ENCODE measurements at regions not wholly inside any gene's neighbourhood (a gene's known extent, or its start where the extent isn't known, plus 50 kb on each side); places are given as distances from the start of the nearest gene placed in this dataset.

GRCh38 chr10:113397047-113397446, 155.8 kb upstream of the HABP2 start:
- no peaks in the 10 kb centered on the region for H3K9me3 ChIP-seq
- intact Hi-C loops (cut with DNase I): no loop called here
- ATAC-seq (no peak), DNase-seq (no peak)
- no peak overlapping the region for H3K4me3 ChIP-seq
- peaks cover 0 to 2% (median 0%) of the 10 kb centered on the region in 3 donors for H3K27me3 ChIP-seq (ENCODE audit: insufficient read depth in 3 of 3, low read length in 2 of 3)
- H3K36me3 ChIP-seq (ENCODE audit: insufficient read depth in 1 of 2, low read depth in 1 of 2): no peaks in the 10 kb centered on the region
- no peak overlapping the region for H3K27ac ChIP-seq
- TF ChIP-seq, protein P1, sequence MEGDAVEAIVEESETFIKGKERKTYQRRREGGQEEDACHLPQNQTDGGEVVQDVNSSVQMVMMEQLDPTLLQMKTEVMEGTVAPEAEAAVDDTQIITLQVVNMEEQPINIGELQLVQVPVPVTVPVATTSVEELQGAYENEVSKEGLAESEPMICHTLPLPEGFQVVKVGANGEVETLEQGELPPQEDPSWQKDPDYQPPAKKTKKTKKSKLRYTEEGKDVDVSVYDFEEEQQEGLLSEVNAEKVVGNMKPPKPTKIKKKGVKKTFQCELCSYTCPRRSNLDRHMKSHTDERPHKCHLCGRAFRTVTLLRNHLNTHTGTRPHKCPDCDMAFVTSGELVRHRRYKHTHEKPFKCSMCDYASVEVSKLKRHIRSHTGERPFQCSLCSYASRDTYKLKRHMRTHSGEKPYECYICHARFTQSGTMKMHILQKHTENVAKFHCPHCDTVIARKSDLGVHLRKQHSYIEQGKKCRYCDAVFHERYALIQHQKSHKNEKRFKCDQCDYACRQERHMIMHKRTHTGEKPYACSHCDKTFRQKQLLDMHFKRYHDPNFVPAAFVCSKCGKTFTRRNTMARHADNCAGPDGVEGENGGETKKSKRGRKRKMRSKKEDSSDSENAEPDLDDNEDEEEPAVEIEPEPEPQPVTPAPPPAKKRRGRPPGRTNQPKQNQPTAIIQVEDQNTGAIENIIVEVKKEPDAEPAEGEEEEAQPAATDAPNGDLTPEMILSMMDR (IDR thresholded peaks at IDR 0.05): no peak
- 61 to 68% (median 62%) methylated on average over 9 of the region's 9 CpGs for WGBS, 3 donors
- no peaks in the 10 kb centered on the region for H3K4me1 ChIP-seq

DNA sequence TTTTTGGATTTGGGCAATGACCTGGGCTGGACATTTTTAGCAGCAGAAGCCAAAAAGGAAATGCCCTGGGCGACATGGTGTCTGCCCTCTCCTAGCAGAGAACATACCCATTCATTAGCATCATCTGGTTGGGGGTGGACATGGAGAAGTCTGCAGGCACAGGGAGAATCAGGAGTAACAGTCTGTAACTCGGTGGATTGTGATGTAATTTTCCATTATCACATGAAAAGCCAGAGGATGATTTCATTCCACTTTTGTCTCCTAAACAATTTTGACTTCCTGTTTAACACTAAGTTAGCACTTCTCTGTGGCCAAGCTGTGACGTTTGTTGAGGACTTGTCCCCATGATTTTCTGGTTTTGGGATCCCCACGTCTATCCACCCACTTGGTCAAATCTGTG, 153.8 kb upstream of the HABP2 start:
- WGBS, 3 donors: 28 to 44% (median 35%) methylated on average over 4 of the region's 4 CpGs
- Histone ChIP-seq H3K36me3 (ENCODE audit: insufficient read depth in 1 of 2, low read depth in 1 of 2) (no peaks in the 10 kb centered on the region), H3K4me1 (no peaks in the 10 kb centered on the region), H3K9me3 (no peaks in the 10 kb centered on the region), H3K27ac (no peak overlapping the region), H3K27me3 (ENCODE audit: insufficient read depth in 3 of 3, low read length in 2 of 3) (peaks cover 0 to 2% (median 0%) of the 10 kb centered on the region in 3 donors), H3K4me3 (no peak overlapping the region)
- ATAC-seq: no peak
- intact Hi-C loops (cut with DNase I): no loop called here
- DNase-seq: no peak
- TF ChIP-seq, protein P1 (IDR thresholded peaks at IDR 0.05): no peak

GRCh38 chr10:113402602-113403001, 150.3 kb upstream of the HABP2 start:
- intact Hi-C loops (cut with DNase I): no loop called here
- TF ChIP-seq, protein P1 (IDR thresholded peaks at IDR 0.05): no peak
- no peak overlapping the region for H3K27ac ChIP-seq
- no peak for DNase-seq
- no peak for ATAC-seq
- H3K4me3 ChIP-seq: no peak overlapping the region
- peaks cover 0 to 2% (median 0%) of the 10 kb centered on the region in 3 donors for H3K27me3 ChIP-seq (ENCODE audit: insufficient read depth in 3 of 3, low read length in 2 of 3)
- no peaks in the 10 kb centered on the region for H3K9me3 ChIP-seq
- no peaks in the 10 kb centered on the region for H3K36me3 ChIP-seq (ENCODE audit: insufficient read depth in 1 of 2, low read depth in 1 of 2)
- WGBS, 3 donors: 55 to 61% (median 57%) methylated on average over 3 of the region's 3 CpGs
- no peaks in the 10 kb centered on the region for H3K4me1 ChIP-seq

DNA sequence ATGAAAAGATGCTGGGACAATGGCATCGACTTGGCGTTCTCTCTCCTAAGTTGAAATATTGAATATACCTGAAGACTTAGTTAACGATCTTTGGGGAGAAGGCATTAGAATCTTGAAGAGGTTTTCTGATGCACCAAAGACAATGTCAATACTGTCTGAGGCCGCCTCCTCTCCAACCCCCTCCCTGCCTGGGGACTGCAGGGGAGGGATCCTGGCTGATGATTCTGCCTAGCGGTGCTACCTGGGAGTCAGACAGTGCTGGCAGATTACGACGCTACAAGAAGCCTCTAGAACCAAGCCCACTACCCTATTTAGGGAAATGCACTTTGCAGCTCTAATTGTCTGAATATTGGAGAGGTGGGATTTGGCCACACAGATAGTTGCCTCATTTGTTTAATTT, 145.6 kb upstream of the HABP2 start:
- DNase-seq (no peak), ATAC-seq (no peak)
- Histone ChIP-seq H3K9me3 (no peaks in the 10 kb centered on the region), H3K27me3 (ENCODE audit: insufficient read depth in 3 of 3, low read length in 2 of 3) (no peaks in the 10 kb centered on the region), H3K36me3 (ENCODE audit: insufficient read depth in 1 of 2, low read depth in 1 of 2) (no peaks in the 10 kb centered on the region), H3K27ac (no peak overlapping the region), H3K4me1 (no peaks in the 10 kb centered on the region), H3K4me3 (no peak overlapping the region)
- intact Hi-C loops (cut with DNase I): no loop called here
- TF ChIP-seq, protein P1 (IDR thresholded peaks at IDR 0.05): no peak
- WGBS, 3 donors: 72 to 80% (median 74%) methylated on average over 7 of the region's 7 CpGs

GRCh38 chr10:113409175-113409574, 143.7 kb upstream of the HABP2 start:
- Histone ChIP-seq H3K4me3 (no peak overlapping the region), H3K27ac (no peak overlapping the region), H3K4me1 (no peaks in the 10 kb centered on the region), H3K36me3 (ENCODE audit: insufficient read depth in 1 of 2, low read depth in 1 of 2) (no peaks in the 10 kb centered on the region), H3K27me3 (ENCODE audit: insufficient read depth in 3 of 3, low read length in 2 of 3) (no peaks in the 10 kb centered on the region), H3K9me3 (no peaks in the 10 kb centered on the region)
- no peak for ATAC-seq
- TF ChIP-seq, protein P1 (IDR thresholded peaks at IDR 0.05): no peak
- intact Hi-C loops (cut with DNase I): no loop called here
- 45 to 58% (median 50%) methylated on average over 10 of the region's 10 CpGs for WGBS, 3 donors
- DNase-seq: no peak

Data from psoas muscle (tissue), 7 donors.